Activated T-cell treated with anti-CD3 and anti-CD28 coated beads, Interleukin-2, amount 50 U/mL, for 72 hours (primary cell): ENCODE measurements at regions not wholly inside any gene's neighbourhood (a gene's known extent, or its start where the extent isn't known, plus 50 kb on each side); places are given as distances from the start of the nearest gene placed in this dataset.

Experiments used
- ATAC-seq, 2 donors: fragments of 150-1000 bp; cut with Tn5 transposase; replicated peaks in 1 of 2; 2 replicates each; pipeline ENCODE4 v1.10.0; 2021; ENCODE audit warnings: moderate library complexity in 2 of 2, mild to moderate bottlenecking in 1 of 2
- DNase-seq, 2 donors: peaks; one replicate each; pipeline ENCODE4 v3.0.0; 2021 to 2022; ENCODE audit warnings: mixed read lengths in 1 of 2
- H3K27ac Mint-ChIP-seq: one replicate; pipeline ENCODE4 v1.8.0; 2022; ENCODE audit warnings: mild to moderate bottlenecking, moderate library complexity, mixed read lengths
- H3K27me3 Mint-ChIP-seq: one replicate; pipeline ENCODE4 v1.8.0; 2022; ENCODE audit warnings: low read depth, mixed read lengths
- H3K36me3 Mint-ChIP-seq, 2 donors: one replicate each; pipeline ENCODE4 v1.8.0; 2022; ENCODE audit warnings: mixed read lengths in 2 of 2, mild to moderate bottlenecking in 1 of 2; ENCODE audit not compliant: insufficient read depth in 2 of 2
- H3K4me1 Mint-ChIP-seq: one replicate; pipeline ENCODE4 v1.8.0; 2022; ENCODE audit warnings: low read depth, mixed read lengths
- H3K4me3 Mint-ChIP-seq, 2 donors: one replicate each; pipeline ENCODE4 v1.8.0; 2022; ENCODE audit warnings: mild to moderate bottlenecking in 2 of 2, mixed read lengths in 2 of 2, moderate library complexity in 2 of 2
- H3K9me3 Mint-ChIP-seq, 2 donors: one replicate each; pipeline ENCODE4 v1.8.0; 2022; ENCODE audit warnings: mixed read lengths in 2 of 2

GRCh38 chr21:35953597-35953996, 106.7 kb downstream of the SETD4 start:
- H3K36me3 Mint-ChIP-seq: no peaks in the 10 kb centered on the region

GRCh38 chr21:35952651-35953340, 107.5 kb downstream of the SETD4 start:
- Mint-ChIP-seq H3K27me3 (peaks cover 9% of the 10 kb centered on the region), H3K4me1 (no peaks in the 10 kb centered on the region), H3K9me3 (no peaks in the 10 kb centered on the region), H3K36me3 (no peaks in the 10 kb centered on the region), H3K4me3 (no peak overlapping the region), H3K27ac (no peak overlapping the region)
- DNase-seq (no peak), ATAC-seq (no peak)

More at GRCh38 chr21:35953597-35953996, 106.7 kb downstream of the SETD4 start:
- Mint-ChIP-seq H3K27ac (no peak overlapping the region), H3K9me3 (no peaks in the 10 kb centered on the region), H3K27me3 (peaks cover 9% of the 10 kb centered on the region), H3K4me3 (no peak overlapping the region), H3K4me1 (no peaks in the 10 kb centered on the region)
- DNase-seq (no peak), ATAC-seq (no peak)

GRCh38 chr21:35948982-35949381, 111.3 kb downstream of the SETD4 start:
- no peak overlapping the region for H3K27ac Mint-ChIP-seq
- H3K36me3 Mint-ChIP-seq: no peaks in the 10 kb centered on the region
- no peak overlapping the region for H3K4me3 Mint-ChIP-seq
- no peaks in the 10 kb centered on the region for H3K4me1 Mint-ChIP-seq
- ATAC-seq: no peak
- H3K27me3 Mint-ChIP-seq: no peaks in the 10 kb centered on the region
- H3K9me3 Mint-ChIP-seq: no peaks in the 10 kb centered on the region
- no peak for DNase-seq

GRCh38 chr21:35945089-35945671, 115.1 kb downstream of the SETD4 start:
- no peak overlapping the region for H3K4me3 Mint-ChIP-seq
- no peaks in the 10 kb centered on the region for H3K36me3 Mint-ChIP-seq
- H3K4me1 Mint-ChIP-seq: no peaks in the 10 kb centered on the region
- no peaks in the 10 kb centered on the region for H3K9me3 Mint-ChIP-seq
- ATAC-seq (no peak), DNase-seq (no peak)
- no peak overlapping the region for H3K27ac Mint-ChIP-seq
- H3K27me3 Mint-ChIP-seq: peaks cover 3% of the 10 kb centered on the region

- Mint-ChIP-seq H3K36me3 (no peaks in the 10 kb centered on the region), H3K9me3 (no peaks in the 10 kb centered on the region), H3K27ac (no peak overlapping the region), H3K27me3 (peaks cover 7% of the 10 kb centered on the region), H3K4me1 (no peaks in the 10 kb centered on the region), H3K4me3 (no peak overlapping the region)
- DNase-seq (no peak), ATAC-seq (no peak)
These were observed 116.6 kb downstream of the SETD4 start for GRCh38 chr21:35943752-35944151.

- Mint-ChIP-seq H3K9me3 (no peaks in the 10 kb centered on the region), H3K27me3 (peaks cover 7% of the 10 kb centered on the region), H3K4me1 (no peaks in the 10 kb centered on the region), H3K4me3 (no peak overlapping the region), H3K27ac (no peak overlapping the region), H3K36me3 (no peaks in the 10 kb centered on the region)
- no peak for ATAC-seq
- DNase-seq: no peak
These were observed 117.8 kb downstream of the SETD4 start for GRCh38 chr21:35942211-35943144.

- H3K9me3 Mint-ChIP-seq: no peaks in the 10 kb centered on the region
- no peaks in the 10 kb centered on the region for H3K36me3 Mint-ChIP-seq
- no peaks in the 10 kb centered on the region for H3K4me1 Mint-ChIP-seq
- DNase-seq (peak in 1 of 2 donors; percentile 12), ATAC-seq (peak; percentile 53 to 67)
- no peak overlapping the region for H3K4me3 Mint-ChIP-seq
- no peak overlapping the region for H3K27ac Mint-ChIP-seq
- peaks cover 11% of the 10 kb centered on the region for H3K27me3 Mint-ChIP-seq
These were observed 120.0 kb downstream of the SETD4 start for GRCh38 chr21:35940074-35940927.

- Mint-ChIP-seq H3K36me3 (no peaks in the 10 kb centered on the region), H3K4me3 (no peak overlapping the region), H3K4me1 (no peaks in the 10 kb centered on the region), H3K27me3 (peaks cover 11% of the 10 kb centered on the region), H3K27ac (no peak overlapping the region), H3K9me3 (no peaks in the 10 kb centered on the region)
- ATAC-seq: no peak
- no peak for DNase-seq
These were observed 121.9 kb downstream of the SETD4 start for GRCh38 chr21:35938446-35938845.

GRCh38 chr21:35933466-35933865, 126.9 kb downstream of the SETD4 start:
- Mint-ChIP-seq H3K27ac (no peak overlapping the region), H3K36me3 (no peaks in the 10 kb centered on the region), H3K4me1 (no peaks in the 10 kb centered on the region), H3K4me3 (no peak overlapping the region), H3K9me3 (no peaks in the 10 kb centered on the region), H3K27me3 (peaks cover 4% of the 10 kb centered on the region)
- ATAC-seq: no peak
- peak in 1 of 2 donors; percentile 3 for DNase-seq

- ATAC-seq (peak; percentile 85 to 86), DNase-seq (peak; percentile 24 to 31)
- H3K36me3 Mint-ChIP-seq: no peaks in the 10 kb centered on the region
- H3K4me3 Mint-ChIP-seq: no peak overlapping the region
- H3K4me1 Mint-ChIP-seq: no peaks in the 10 kb centered on the region
- no peak overlapping the region for H3K27ac Mint-ChIP-seq
- no peaks in the 10 kb centered on the region for H3K9me3 Mint-ChIP-seq
- peaks cover 5% of the 10 kb centered on the region for H3K27me3 Mint-ChIP-seq
These were observed 128.0 kb downstream of the SETD4 start for GRCh38 chr21:35932232-35932911.

- Mint-ChIP-seq H3K4me3 (no peak overlapping the region), H3K27me3 (peaks cover 7% of the 10 kb centered on the region), H3K9me3 (no peaks in the 10 kb centered on the region), H3K27ac (no peak overlapping the region), H3K4me1 (no peaks in the 10 kb centered on the region), H3K36me3 (no peaks in the 10 kb centered on the region)
- no peak for ATAC-seq
- no peak for DNase-seq
These were observed 130.4 kb downstream of the SETD4 start for GRCh38 chr21:35929901-35930300.

- H3K27me3 Mint-ChIP-seq: peaks cover 19% of the 10 kb centered on the region
- H3K9me3 Mint-ChIP-seq: no peaks in the 10 kb centered on the region
- ATAC-seq: no peak
- no peaks in the 10 kb centered on the region for H3K4me1 Mint-ChIP-seq
- DNase-seq: no peak
- no peak overlapping the region for H3K4me3 Mint-ChIP-seq
- no peak overlapping the region for H3K27ac Mint-ChIP-seq
- H3K36me3 Mint-ChIP-seq: no peaks in the 10 kb centered on the region
These were observed 133.1 kb downstream of the SETD4 start for GRCh38 chr21:35927262-35927661.
